Astrocyte (in vitro differentiated cells and primary cell): ENCODE measurements at regions not wholly inside any gene's neighbourhood (a gene's known extent, or its start where the extent isn't known, plus 50 kb on each side); places are given as distances from the start of the nearest gene placed in this dataset.

Experiments used
- DNase-seq: peaks from one replicate; pipeline ENCODE4 v3.0.0-alpha.2; 2010; ENCODE audit warnings: low read depth
- FAIRE-seq: peaks from 2 replicates; lab custom pipeline; 2011; peaks lifted over from hg19 to GRCh38; lab: Jason Lieb, UNC
- H2AFZ ChIP-seq: 2 replicates; pipeline ENCODE4 v1.6.0; 2012; ENCODE audit warnings: low read depth, low read length, inconsistent platforms
- H3K27ac ChIP-seq: 2 replicates; pipeline ENCODE4 v1.5.1; 2011; ENCODE audit warnings: low read depth, low read length, inconsistent platforms
- H3K27me3 ChIP-seq: 2 replicates; pipeline ENCODE4 v1.6.0; 2011; ENCODE audit warnings: low read length, inconsistent platforms; ENCODE audit not compliant: insufficient read depth
- H3K36me3 ChIP-seq: 2 replicates; pipeline ENCODE4 v1.5.1; 2011; ENCODE audit warnings: low read length, inconsistent platforms; ENCODE audit not compliant: insufficient read depth
- H3K4me1 ChIP-seq: 2 replicates; pipeline ENCODE4 v1.5.1; 2011; ENCODE audit warnings: low read length, inconsistent platforms; ENCODE audit not compliant: insufficient read depth
- H3K4me2 ChIP-seq: 2 replicates; pipeline ENCODE4 v1.6.0; 2012; ENCODE audit warnings: low read length, inconsistent platforms
- H3K4me3 ChIP-seq: 2 replicates; pipeline ENCODE4 v1.5.1; 2011; ENCODE audit warnings: low read depth, mild to moderate bottlenecking, low read length, inconsistent platforms; ENCODE audit not compliant: insufficient read depth
- H3K79me2 ChIP-seq: 2 replicates; pipeline ENCODE4 v1.6.0; 2012; ENCODE audit warnings: mild to moderate bottlenecking, low read length, inconsistent platforms; ENCODE audit not compliant: insufficient read depth
- H3K9ac ChIP-seq: 2 replicates; pipeline ENCODE4 v1.6.0; 2012; ENCODE audit warnings: mild to moderate bottlenecking, low read length, inconsistent platforms
- H3K9me3 ChIP-seq: 2 replicates; pipeline ENCODE4 v1.5.1; 2012; ENCODE audit warnings: low read depth, mild to moderate bottlenecking, low read length, inconsistent platforms; ENCODE audit not compliant: insufficient read depth
- H4K20me1 ChIP-seq: 2 replicates; pipeline ENCODE4 v1.6.0; 2012; ENCODE audit warnings: low read length, inconsistent platforms; ENCODE audit not compliant: insufficient read depth
- H3K27ac Mint-ChIP-seq: one replicate; pipeline ENCODE4 v1.8.0; 2021; ENCODE audit warnings: mild to moderate bottlenecking, mixed read lengths; ENCODE audit not compliant: unreplicated experiment
- H3K27me3 Mint-ChIP-seq: one replicate; pipeline ENCODE4 v1.8.0; 2021; ENCODE audit warnings: low read depth, mixed read lengths; ENCODE audit not compliant: unreplicated experiment
- H3K36me3 Mint-ChIP-seq: one replicate; pipeline ENCODE4 v1.8.0; 2021; ENCODE audit warnings: low read depth, mixed read lengths; ENCODE audit not compliant: unreplicated experiment
- H3K4me1 Mint-ChIP-seq: one replicate; pipeline ENCODE4 v1.8.0; 2021; ENCODE audit warnings: low read depth, mixed read lengths; ENCODE audit not compliant: unreplicated experiment
- H3K4me3 Mint-ChIP-seq: one replicate; pipeline ENCODE4 v1.8.0; 2021; ENCODE audit warnings: mild to moderate bottlenecking, moderate library complexity, mixed read lengths; ENCODE audit not compliant: unreplicated experiment
- H3K9me3 Mint-ChIP-seq: one replicate; pipeline ENCODE4 v1.8.0; 2021; ENCODE audit warnings: mild to moderate bottlenecking, mixed read lengths; ENCODE audit not compliant: unreplicated experiment
- CTCF ChIP-seq: IDR thresholded peaks from 2 replicates; pipeline ENCODE4 v1.5.1; 2011; ENCODE audit warnings: low read depth, mild to moderate bottlenecking, inconsistent platforms, low read length, moderate library complexity; ENCODE audit not compliant: insufficient read depth
- EZH2 ChIP-seq: IDR thresholded peaks from 2 replicates; pipeline ENCODE4 v1.6.1; 2012; ENCODE audit warnings: mild to moderate bottlenecking, low read length, inconsistent platforms; ENCODE audit not compliant: insufficient read depth

GRCh38 chr2:16109368-16109820 is 169.0 kb downstream of the MYCN start:
- H3K9me3 Mint-ChIP-seq = no peaks in the 10 kb centered on the region

GRCh38 chr2:16107246-16107645 is 166.9 kb downstream of the MYCN start:
- Histone ChIP-seq H3K36me3 (no peaks in the 10 kb centered on the region), H3K4me1 (no peaks in the 10 kb centered on the region), H3K27ac (no peak overlapping the region), H4K20me1 (no peaks in the 10 kb centered on the region), H3K4me2 (no peak overlapping the region), H3K27me3 (no peaks in the 10 kb centered on the region), H2AFZ (no peak overlapping the region), H3K9me3 (peaks cover 4% of the 10 kb centered on the region), H3K9ac (no peak overlapping the region), H3K79me2 (no peaks in the 10 kb centered on the region), H3K4me3 (no peak overlapping the region)
- no peak overlapping the region for H3K4me3 Mint-ChIP-seq
- TF ChIP-seq EZH2 = no peak
- no peak for TF ChIP-seq CTCF
- peaks cover 23% of the 10 kb centered on the region for H3K27me3 Mint-ChIP-seq
- no peak for FAIRE-seq
- no peaks in the 10 kb centered on the region for H3K9me3 Mint-ChIP-seq
- DNase-seq = no peak
- peaks cover 13% of the 10 kb centered on the region for H3K4me1 Mint-ChIP-seq
- no peak overlapping the region for H3K27ac Mint-ChIP-seq
- no peaks in the 10 kb centered on the region for H3K36me3 Mint-ChIP-seq

More at GRCh38 chr2:16109368-16109820, 169.0 kb downstream of the MYCN start:
- H3K27me3 ChIP-seq = no peaks in the 10 kb centered on the region
- Mint-ChIP-seq H3K27me3 (peaks cover 20% of the 10 kb centered on the region), H3K36me3 (no peaks in the 10 kb centered on the region), H3K4me1 (peaks cover 13% of the 10 kb centered on the region), H3K4me3 (no peak overlapping the region), H3K27ac (no peak overlapping the region)
- no peak for FAIRE-seq
- H4K20me1 ChIP-seq = no peaks in the 10 kb centered on the region
- no peaks in the 10 kb centered on the region for H3K79me2 ChIP-seq
- no peak for DNase-seq
- no peak overlapping the region for H2AFZ ChIP-seq
- TF ChIP-seq EZH2 = no peak
- no peak for TF ChIP-seq CTCF
- H3K27ac ChIP-seq = no peak overlapping the region
- no peak overlapping the region for H3K4me3 ChIP-seq
- no peak overlapping the region for H3K9ac ChIP-seq
- no peaks in the 10 kb centered on the region for H3K4me1 ChIP-seq
- H3K4me2 ChIP-seq = no peak overlapping the region
- no peaks in the 10 kb centered on the region for H3K36me3 ChIP-seq
- peaks cover 8% of the 10 kb centered on the region for H3K9me3 ChIP-seq

- Histone ChIP-seq H3K79me2 (no peaks in the 10 kb centered on the region), H3K9me3 (peaks cover 4% of the 10 kb centered on the region), H4K20me1 (no peaks in the 10 kb centered on the region), H3K36me3 (no peaks in the 10 kb centered on the region), H3K4me1 (no peaks in the 10 kb centered on the region), H3K9ac (no peak overlapping the region), H3K4me3 (no peak overlapping the region), H3K4me2 (no peak overlapping the region), H3K27me3 (no peaks in the 10 kb centered on the region), H3K27ac (no peak overlapping the region), H2AFZ (no peak overlapping the region)
- DNase-seq (no peak), FAIRE-seq (no peak)
- Mint-ChIP-seq H3K36me3 (no peaks in the 10 kb centered on the region), H3K9me3 (no peaks in the 10 kb centered on the region), H3K27me3 (peaks cover 23% of the 10 kb centered on the region), H3K4me3 (no peak overlapping the region), H3K4me1 (peaks cover 13% of the 10 kb centered on the region), H3K27ac (no peak overlapping the region)
- TF ChIP-seq EZH2 (no peak), CTCF (no peak)
Observed at GRCh38 chr2:16106619-16107018, 166.3 kb downstream of the MYCN start.
